ENCODE measurements at regions not wholly inside any gene's neighbourhood (a gene's known extent, or its start where the extent isn't known, plus 50 kb on each side); places are given as distances from the start of the nearest gene placed in this dataset.

- no TSS peak for BruUV-seq (replicated peaks)
- no peaks in the 10 kb centered on the region for H4K20me1 ChIP-seq (replicated peaks; ENCODE audit: control insufficient read depth, insufficient read depth, low read length)
- no peak overlapping the region for H3K27ac ChIP-seq (ENCODE audit: extremely low read depth, low read depth, low read length)
- in situ Hi-C loops (cut with MboI): no loop called here
- no peaks in the 10 kb centered on the region for H3K9me1 ChIP-seq (ENCODE audit: control insufficient read depth, insufficient read depth, low read length)
- DNase-seq (ENCODE audit: extremely low read depth in 1 of 4, low spot score in 3 of 4): no peak
- no peak overlapping the region for H3K9ac ChIP-seq (ENCODE audit: insufficient read depth in 1 of 2, low read depth in 2 of 2, low read length in 2 of 2)
- H3K27me3 ChIP-seq (ENCODE audit: control insufficient read depth in 2 of 2, insufficient read depth in 2 of 2, low read length in 2 of 2): no peaks in the 10 kb centered on the region
- ATAC-seq: no peak
- no peaks in the 10 kb centered on the region for H3K9me3 ChIP-seq (replicated peaks; ENCODE audit: control insufficient read depth, insufficient read depth, low read depth, low read length)
- H3K4me2 ChIP-seq (ENCODE audit: insufficient read depth, low read length): no peak overlapping the region
- no peak overlapping the region for H2AFZ ChIP-seq (ENCODE audit: low read depth, low read length)
- H3K4me3 ChIP-seq: no peak overlapping the region
- TF ChIP-seq MTF1 (CRISPR knock-in tag; IDR thresholded peaks at IDR 0.05; ENCODE audit: borderline replicate concordance) (no peak), POLR2G (IDR thresholded peaks at IDR 0.05; ENCODE audit: low read depth, low read length) (no peak), USF2 (CRISPR knock-in tag; IDR thresholded peaks at IDR 0.05) (no peak), MYBL2 (IDR thresholded peaks at IDR 0.05; ENCODE audit: low read depth) (no peak), MYBL2 (CRISPR knock-in tag; IDR thresholded peaks at IDR 0.05; ENCODE audit: borderline replicate concordance) (no peak), ETV5 (CRISPR knock-in tag; IDR thresholded peaks at IDR 0.05; ENCODE audit: low read depth) (no peak), GATAD2B (IDR thresholded peaks at IDR 0.05; ENCODE audit: borderline replicate concordance) (no peak)
- H3K4me1 ChIP-seq (replicated peaks in 1 of 2; ENCODE audit: control insufficient read depth in 2 of 2, insufficient read depth in 2 of 2, low read length in 2 of 2): no peaks in the 10 kb centered on the region
- H3K79me2 ChIP-seq (ENCODE audit: control insufficient read depth, insufficient read depth, low read length): no peaks in the 10 kb centered on the region
- intact Hi-C loops (cut with micrococcal nuclease): no loop called here
- ChIA-PET CTCF (ENCODE audit: low intra/inter-chr PET ratio) (no interaction called here), POLR2A (no interaction called here)
- 0% methylated on average over 2 of the region's 2 CpGs for WGBS (ENCODE audit: insufficient coverage, low coverage, missing lambda C conversion rate)
- H3K36me3 ChIP-seq (ENCODE audit: control insufficient read depth, insufficient read depth, low read length): no peaks in the 10 kb centered on the region
- FAIRE-seq: no peak
These were observed 149.3 kb upstream of the EOLA2 start for GRCh38 chrX:150087612-150088011.

All from K562 (cell line).